ENCODE measurements at regions not wholly inside any gene's neighbourhood (a gene's known extent, or its start where the extent isn't known, plus 50 kb on each side); places are given as distances from the start of the nearest gene placed in this dataset.

DNA sequence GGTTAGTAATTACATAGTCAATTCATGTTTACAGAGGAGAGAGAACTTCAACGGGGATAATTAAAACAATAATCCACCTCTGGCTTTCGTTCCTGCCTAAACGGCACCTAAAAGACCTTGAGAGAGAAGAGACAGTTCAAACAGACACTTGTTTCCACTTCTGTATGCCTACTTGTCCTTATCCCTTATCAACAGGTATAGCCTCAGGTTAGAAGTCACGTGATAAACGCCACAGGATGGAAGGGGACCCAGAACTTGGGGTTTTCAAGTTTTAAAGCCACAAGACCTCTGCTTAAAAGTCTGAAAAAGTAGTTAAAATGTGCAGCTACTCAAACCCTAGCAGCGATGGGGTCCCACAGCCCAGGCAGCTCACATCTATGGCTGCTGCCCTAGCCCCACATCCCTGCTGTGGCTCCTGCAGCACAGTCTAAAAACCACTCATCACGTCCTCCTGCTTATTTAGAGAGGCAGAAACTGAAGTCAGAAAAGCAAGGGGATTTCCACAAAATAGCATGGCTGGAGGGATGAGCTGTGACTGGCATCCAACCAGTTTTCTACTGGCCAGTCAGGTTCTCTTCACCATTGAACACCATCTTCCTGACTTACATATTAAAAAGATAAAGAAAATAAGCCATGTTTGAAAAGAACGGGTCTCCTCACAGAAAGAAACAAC is 51.2 kb upstream of the SEC16B start:
- no peak overlapping the region for H3K27ac Mint-ChIP-seq
- no peaks in the 10 kb centered on the region for H3K27me3 Mint-ChIP-seq
- no peak for DNase-seq
- H3K36me3 Mint-ChIP-seq (ENCODE audit: low read depth), result no peaks in the 10 kb centered on the region
- H3K4me1 Mint-ChIP-seq, result no peaks in the 10 kb centered on the region
- H3K4me3 Mint-ChIP-seq, result no peak overlapping the region
- no peak for ATAC-seq
- peaks cover 10% of the 10 kb centered on the region for H3K9me3 Mint-ChIP-seq

DNA sequence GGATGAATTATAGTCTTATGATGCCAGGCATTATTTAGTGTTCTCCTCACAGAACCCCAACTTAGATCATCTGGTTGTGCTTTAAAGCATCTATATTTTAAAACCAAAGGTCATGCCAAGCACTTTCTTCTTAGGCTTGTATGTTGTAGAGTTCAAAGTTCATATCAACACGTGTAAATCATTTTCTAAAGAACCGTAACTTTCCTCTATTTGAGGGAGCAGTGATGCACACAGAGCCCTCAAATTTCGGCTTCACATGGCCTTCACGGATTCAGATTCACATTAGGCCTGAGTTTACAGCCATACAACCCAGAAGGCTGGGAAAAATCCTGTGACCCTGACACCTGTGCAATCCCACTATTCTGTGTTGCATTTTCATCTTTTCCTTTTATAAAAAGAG is 52.1 kb upstream of the SEC16B start:
- H3K27ac Mint-ChIP-seq, result no peak overlapping the region

DNA sequence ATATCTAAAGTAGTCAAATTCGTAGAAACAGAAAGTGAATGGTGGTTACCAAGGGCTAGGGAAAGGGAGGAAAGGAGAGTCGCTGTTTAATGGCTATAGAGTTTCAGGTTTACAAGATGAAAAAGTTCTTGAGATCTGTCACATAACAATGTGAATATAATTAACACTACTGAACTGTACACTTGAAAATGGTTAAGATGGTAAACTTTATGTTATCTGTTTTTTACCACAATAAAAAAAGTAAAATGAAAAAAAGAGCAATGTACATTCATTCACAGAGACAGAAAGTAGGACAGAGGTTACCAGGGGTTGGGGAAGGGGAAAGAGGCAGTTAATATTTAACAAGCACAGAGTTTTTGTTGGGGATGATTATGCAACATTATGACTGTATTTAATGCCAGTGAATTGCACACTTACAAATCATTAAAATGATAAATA is 53.3 kb upstream of the SEC16B start:
- no peak overlapping the region for H3K27ac Mint-ChIP-seq
- ATAC-seq (no peak), DNase-seq (no peak)
- no peaks in the 10 kb centered on the region for H3K4me1 Mint-ChIP-seq
- H3K9me3 Mint-ChIP-seq, result peaks cover 4% of the 10 kb centered on the region
- no peaks in the 10 kb centered on the region for H3K36me3 Mint-ChIP-seq (ENCODE audit: low read depth)
- no peaks in the 10 kb centered on the region for H3K27me3 Mint-ChIP-seq
- H3K4me3 Mint-ChIP-seq, result no peak overlapping the region

More for the DNA sequence above, 52.1 kb upstream of the SEC16B start:
- no peak overlapping the region for H3K4me3 Mint-ChIP-seq
- H3K27me3 Mint-ChIP-seq, result no peaks in the 10 kb centered on the region
- ATAC-seq (no peak), DNase-seq (no peak)
- no peaks in the 10 kb centered on the region for H3K4me1 Mint-ChIP-seq
- no peaks in the 10 kb centered on the region for H3K36me3 Mint-ChIP-seq (ENCODE audit: low read depth)
- peaks cover 10% of the 10 kb centered on the region for H3K9me3 Mint-ChIP-seq

DNA sequence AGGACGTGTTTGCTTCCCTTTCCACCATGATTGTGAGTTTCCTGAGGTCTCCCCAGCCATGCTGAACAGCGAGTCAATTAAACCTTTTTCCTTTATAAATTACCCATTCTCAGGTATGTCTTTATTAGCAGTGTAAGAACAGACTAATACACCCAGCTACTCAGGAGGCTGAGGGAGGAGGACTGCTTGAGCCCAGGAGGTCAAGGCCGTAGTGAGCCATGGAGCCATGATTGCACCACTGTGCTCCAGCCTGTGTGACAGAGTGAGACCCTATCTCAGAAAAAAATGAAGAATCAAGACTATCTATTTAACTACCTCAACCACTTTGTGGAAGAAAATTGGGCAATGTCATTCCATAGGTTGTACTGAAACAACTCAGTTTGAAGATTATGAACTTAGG is 54.6 kb upstream of the SEC16B start:
- DNase-seq, result no peak
- no peaks in the 10 kb centered on the region for H3K27me3 Mint-ChIP-seq
- ATAC-seq, result no peak
- H3K36me3 Mint-ChIP-seq (ENCODE audit: low read depth), result no peaks in the 10 kb centered on the region
- no peaks in the 10 kb centered on the region for H3K4me1 Mint-ChIP-seq
- H3K9me3 Mint-ChIP-seq, result peaks cover 4% of the 10 kb centered on the region
- H3K27ac Mint-ChIP-seq, result no peak overlapping the region
- H3K4me3 Mint-ChIP-seq, result no peak overlapping the region

GRCh38 chr1:178025613-178026356 is 55.9 kb upstream of the SEC16B start:
- no peaks in the 10 kb centered on the region for H3K4me1 Mint-ChIP-seq
- no peak for DNase-seq
- H3K4me3 Mint-ChIP-seq, result no peak overlapping the region
- ATAC-seq, result no peak
- no peak overlapping the region for H3K27ac Mint-ChIP-seq
- no peaks in the 10 kb centered on the region for H3K36me3 Mint-ChIP-seq (ENCODE audit: low read depth)
- H3K9me3 Mint-ChIP-seq, result peaks cover 4% of the 10 kb centered on the region
- no peaks in the 10 kb centered on the region for H3K27me3 Mint-ChIP-seq

GRCh38 chr1:178028841-178029481 is 59.1 kb upstream of the SEC16B start:
- ATAC-seq (no peak), DNase-seq (no peak)
- Mint-ChIP-seq H3K27me3 (no peaks in the 10 kb centered on the region), H3K4me1 (no peaks in the 10 kb centered on the region), H3K9me3 (no peaks in the 10 kb centered on the region), H3K4me3 (no peak overlapping the region), H3K36me3 (ENCODE audit: low read depth) (no peaks in the 10 kb centered on the region), H3K27ac (no peak overlapping the region)

DNA sequence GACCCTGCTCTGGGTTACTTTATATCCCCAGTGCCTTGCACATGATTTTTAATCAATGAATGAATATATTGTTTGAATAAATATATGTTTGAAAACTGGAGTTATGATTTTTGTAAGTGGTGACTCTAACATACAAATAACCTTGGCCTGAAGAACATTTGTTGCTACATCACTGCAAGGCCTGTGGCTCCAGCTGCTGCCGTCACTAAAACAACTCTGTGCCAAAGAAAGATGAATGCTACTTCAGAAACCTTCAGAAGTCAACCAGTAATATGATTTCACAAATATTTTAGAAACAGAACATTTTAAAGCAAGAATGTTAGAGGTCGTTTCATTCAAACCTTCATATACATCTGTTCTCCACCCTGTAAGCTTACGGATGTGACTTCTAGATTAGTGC is 60.6 kb upstream of the SEC16B start:
- Mint-ChIP-seq H3K27ac (no peak overlapping the region), H3K9me3 (no peaks in the 10 kb centered on the region), H3K4me3 (no peak overlapping the region), H3K4me1 (no peaks in the 10 kb centered on the region), H3K27me3 (no peaks in the 10 kb centered on the region), H3K36me3 (ENCODE audit: low read depth) (no peaks in the 10 kb centered on the region)
- no peak for ATAC-seq
- DNase-seq, result no peak

DNA sequence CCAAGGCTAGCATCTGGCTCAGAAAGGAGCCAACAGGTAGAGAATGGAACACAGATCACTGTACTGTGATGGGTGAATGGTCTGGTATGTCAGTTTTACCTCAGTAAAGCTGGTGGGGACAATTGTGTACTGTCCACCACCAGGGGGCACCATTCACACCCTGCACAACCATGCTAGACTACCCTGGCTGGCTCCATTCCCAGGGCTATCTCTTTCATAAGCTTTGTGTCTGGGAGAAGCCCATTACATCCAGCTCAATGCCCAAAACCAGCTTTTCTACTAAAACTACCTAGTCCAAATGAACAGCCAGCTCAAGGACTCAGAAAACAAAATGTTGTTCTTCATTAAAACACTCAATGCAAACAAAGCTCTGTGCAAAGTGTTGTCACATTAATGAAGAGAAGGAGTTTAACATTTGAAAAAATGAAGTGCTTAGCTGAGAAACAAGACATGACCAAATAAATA is 62.0 kb upstream of the RASAL2 start:
- Mint-ChIP-seq H3K27ac (no peak overlapping the region), H3K27me3 (peaks cover 3% of the 10 kb centered on the region), H3K9me3 (no peaks in the 10 kb centered on the region), H3K4me1 (no peaks in the 10 kb centered on the region), H3K4me3 (no peak overlapping the region), H3K36me3 (ENCODE audit: low read depth) (no peaks in the 10 kb centered on the region)
- ATAC-seq (no peak), DNase-seq (peak; percentile 32)

GRCh38 chr1:178033019-178033418 is 60.9 kb upstream of the RASAL2 start:
- Mint-ChIP-seq H3K36me3 (ENCODE audit: low read depth) (no peaks in the 10 kb centered on the region), H3K27ac (no peak overlapping the region), H3K4me3 (no peak overlapping the region), H3K4me1 (no peaks in the 10 kb centered on the region), H3K27me3 (peaks cover 7% of the 10 kb centered on the region), H3K9me3 (no peaks in the 10 kb centered on the region)
- DNase-seq (no peak), ATAC-seq (no peak)

DNA sequence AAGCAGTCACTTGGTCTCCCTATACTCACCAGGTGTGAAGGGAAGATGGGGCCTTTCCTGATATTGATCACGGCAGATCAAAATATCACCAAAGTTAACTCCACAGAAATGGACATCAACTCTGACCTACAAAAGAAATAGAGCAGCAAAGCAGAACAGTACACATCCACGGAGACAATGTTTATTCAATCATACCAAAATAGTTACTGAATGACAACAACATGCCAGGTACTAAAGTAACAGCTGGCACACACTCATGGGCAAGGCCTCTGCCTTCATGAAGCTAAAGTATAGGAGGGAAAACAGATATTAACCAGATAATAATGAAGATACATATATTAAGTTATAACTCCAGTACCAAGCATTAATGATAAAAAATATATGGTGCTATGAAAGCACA is 59.2 kb upstream of the RASAL2 start:
- no peaks in the 10 kb centered on the region for H3K9me3 Mint-ChIP-seq
- H3K27me3 Mint-ChIP-seq, result peaks cover 10% of the 10 kb centered on the region
- H3K36me3 Mint-ChIP-seq (ENCODE audit: low read depth), result no peaks in the 10 kb centered on the region
- no peak overlapping the region for H3K4me3 Mint-ChIP-seq
- no peak for ATAC-seq
- H3K27ac Mint-ChIP-seq, result no peak overlapping the region
- no peak for DNase-seq
- no peaks in the 10 kb centered on the region for H3K4me1 Mint-ChIP-seq

GRCh38 chr1:178036090-178036489 is 57.8 kb upstream of the RASAL2 start:
- no peak overlapping the region for H3K27ac Mint-ChIP-seq
- H3K9me3 Mint-ChIP-seq, result no peaks in the 10 kb centered on the region
- no peak overlapping the region for H3K4me3 Mint-ChIP-seq
- H3K4me1 Mint-ChIP-seq, result no peaks in the 10 kb centered on the region
- H3K36me3 Mint-ChIP-seq (ENCODE audit: low read depth), result no peaks in the 10 kb centered on the region
- ATAC-seq (no peak), DNase-seq (no peak)
- peaks cover 10% of the 10 kb centered on the region for H3K27me3 Mint-ChIP-seq

- Mint-ChIP-seq H3K9me3 (no peaks in the 10 kb centered on the region), H3K4me3 (no peak overlapping the region), H3K27me3 (peaks cover 10% of the 10 kb centered on the region), H3K27ac (no peak overlapping the region), H3K36me3 (ENCODE audit: low read depth) (no peaks in the 10 kb centered on the region), H3K4me1 (no peaks in the 10 kb centered on the region)
- ATAC-seq (peak; percentile 24), DNase-seq (no peak)
Measured at GRCh38 chr1:178037510-178038253, 56.2 kb upstream of the RASAL2 start.

DNA sequence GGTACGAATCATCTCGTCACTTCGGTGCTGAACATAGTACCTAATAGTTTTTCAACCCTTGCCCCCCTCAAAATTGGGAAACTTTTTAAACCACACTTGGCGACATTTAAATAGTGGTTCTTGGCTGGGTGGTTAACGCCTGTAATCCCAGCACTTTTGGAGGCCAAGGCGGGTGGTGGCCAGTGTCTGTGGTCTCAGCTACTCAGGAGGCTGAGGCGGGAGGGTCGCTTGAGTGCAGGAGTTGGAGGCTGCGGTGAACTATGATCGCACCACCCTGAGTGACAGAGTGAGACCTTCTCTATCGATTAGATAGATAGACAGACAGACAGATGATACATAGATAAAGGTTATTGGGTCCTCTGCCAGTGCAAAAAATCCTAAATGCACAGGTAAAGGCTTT is 55.5 kb upstream of the RASAL2 start:
- no peak for DNase-seq
- H3K9me3 Mint-ChIP-seq, result no peaks in the 10 kb centered on the region
- H3K27ac Mint-ChIP-seq, result no peak overlapping the region
- ATAC-seq, result no peak
- no peak overlapping the region for H3K4me3 Mint-ChIP-seq
- H3K4me1 Mint-ChIP-seq, result no peaks in the 10 kb centered on the region
- H3K27me3 Mint-ChIP-seq, result peaks cover 10% of the 10 kb centered on the region
- H3K36me3 Mint-ChIP-seq (ENCODE audit: low read depth), result no peaks in the 10 kb centered on the region

GRCh38 chr1:178039891-178040290 is 54.0 kb upstream of the RASAL2 start:
- Mint-ChIP-seq H3K4me1 (no peaks in the 10 kb centered on the region), H3K27ac (no peak overlapping the region), H3K27me3 (peaks cover 10% of the 10 kb centered on the region), H3K36me3 (ENCODE audit: low read depth) (no peaks in the 10 kb centered on the region), H3K4me3 (no peak overlapping the region), H3K9me3 (no peaks in the 10 kb centered on the region)
- no peak for DNase-seq
- ATAC-seq, result no peak
